ENCODE measurements at regions not wholly inside any gene's neighbourhood (a gene's known extent, or its start where the extent isn't known, plus 50 kb on each side); places are given as distances from the start of the nearest gene placed in this dataset.

- no peak for DNase-seq (ENCODE audit: low read depth)
- H3K4me3 ChIP-seq (ENCODE audit: low read length): no peak overlapping the region
- no peak for TF ChIP-seq CTCF (IDR thresholded peaks at IDR 0.05; ENCODE audit: insufficient read depth, low read depth, low read length, missing control alignments)
Observed at GRCh38 chr16:86864586-86864985, 286.2 kb downstream of the FOXL1 start.

- no peak for DNase-seq (ENCODE audit: low read depth)
- no peak for TF ChIP-seq CTCF (IDR thresholded peaks at IDR 0.05; ENCODE audit: insufficient read depth, low read depth, low read length, missing control alignments)
Observed at GRCh38 chr16:86865851-86866662, 287.7 kb downstream of the FOXL1 start.

GRCh38 chr16:86866986-86867722 is 288.8 kb downstream of the FOXL1 start:
- no peak for TF ChIP-seq CTCF (IDR thresholded peaks at IDR 0.05; ENCODE audit: insufficient read depth, low read depth, low read length, missing control alignments)
- DNase-seq (ENCODE audit: low read depth): no peak

More at GRCh38 chr16:86865851-86866662, 287.7 kb downstream of the FOXL1 start:
- H3K4me3 ChIP-seq (ENCODE audit: low read length): no peak overlapping the region

GRCh38 chr16:86868070-86868469 is 289.7 kb downstream of the FOXL1 start:
- H3K4me3 ChIP-seq (ENCODE audit: low read length): no peak overlapping the region
- no peak for DNase-seq (ENCODE audit: low read depth)
- TF ChIP-seq CTCF (IDR thresholded peaks at IDR 0.05; ENCODE audit: insufficient read depth, low read depth, low read length, missing control alignments): no peak

More at GRCh38 chr16:86866986-86867722, 288.8 kb downstream of the FOXL1 start:
- no peak overlapping the region for H3K4me3 ChIP-seq (ENCODE audit: low read length)

- H3K4me3 ChIP-seq (ENCODE audit: low read length): no peak overlapping the region
- no peak for TF ChIP-seq CTCF (IDR thresholded peaks at IDR 0.05; ENCODE audit: insufficient read depth, low read depth, low read length, missing control alignments)
- DNase-seq (ENCODE audit: low read depth): no peak
Observed at GRCh38 chr16:86868786-86869185, 290.4 kb downstream of the FOXL1 start.

GRCh38 chr16:86869288-86870022 is 291.1 kb downstream of the FOXL1 start:
- no peak overlapping the region for H3K4me3 ChIP-seq (ENCODE audit: low read length)
- no peak for TF ChIP-seq CTCF (IDR thresholded peaks at IDR 0.05; ENCODE audit: insufficient read depth, low read depth, low read length, missing control alignments)
- DNase-seq (ENCODE audit: low read depth): no peak
